ENCODE measurements at regions not wholly inside any gene's neighbourhood (a gene's known extent, or its start where the extent isn't known, plus 50 kb on each side); places are given as distances from the start of the nearest gene placed in this dataset.

DNA sequence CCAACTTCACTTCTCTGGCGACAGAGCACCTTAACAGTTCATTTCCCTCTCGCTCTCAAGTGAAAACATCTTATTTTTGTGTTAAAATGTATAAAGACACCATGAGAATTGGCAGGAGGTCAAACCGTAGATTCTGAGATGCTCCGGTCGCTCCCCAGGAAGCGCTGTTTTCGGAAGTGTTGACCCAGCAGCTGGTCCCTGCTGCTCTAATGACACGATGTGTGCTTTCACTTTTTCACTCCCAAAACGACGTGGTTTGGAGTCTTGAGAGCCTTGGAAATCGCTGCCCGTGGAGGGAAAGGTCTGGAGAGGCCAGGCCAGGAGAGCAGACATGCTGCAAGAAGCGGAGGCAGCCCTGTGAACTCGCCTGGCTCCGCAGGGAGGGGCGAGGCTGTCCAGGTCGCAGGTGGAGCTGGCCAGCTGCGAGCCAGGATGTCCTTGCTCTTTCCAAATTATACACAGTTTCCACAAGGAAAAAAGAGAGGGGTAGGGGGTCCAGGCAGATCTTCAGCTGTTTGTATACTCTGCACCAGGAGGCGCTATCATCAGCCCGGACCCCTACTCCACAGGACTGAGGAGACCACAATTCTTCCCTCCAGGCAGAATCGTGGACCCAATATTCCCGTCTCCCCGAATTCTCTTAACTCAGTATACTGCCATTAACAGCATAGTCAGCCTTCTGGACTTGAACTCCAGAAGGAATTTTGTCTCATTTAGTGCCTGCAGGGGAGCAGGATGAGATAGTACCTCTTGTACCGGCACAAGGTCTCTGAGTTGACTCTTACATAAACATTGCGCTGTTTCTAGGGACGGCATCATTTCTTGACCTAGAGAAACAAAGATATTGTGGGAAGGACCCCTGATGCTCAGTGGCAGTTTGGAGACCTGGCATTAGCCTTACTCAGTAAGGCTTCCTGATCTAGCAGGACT is 248.6 kb upstream of the ANKRD55 start:
- Mint-ChIP-seq H3K36me3 (ENCODE audit: low read depth) (no peaks in the 10 kb centered on the region), H3K4me3 (peak overlapping the region; percentile 80), H3K9me3 (peaks cover 3% of the 10 kb centered on the region), H3K4me1 (ENCODE audit: low read depth) (peaks cover 38% of the 10 kb centered on the region), H3K27ac (peak overlapping the region; percentile 78), H3K27me3 (ENCODE audit: low read depth) (peaks cover 15% of the 10 kb centered on the region)

DNA sequence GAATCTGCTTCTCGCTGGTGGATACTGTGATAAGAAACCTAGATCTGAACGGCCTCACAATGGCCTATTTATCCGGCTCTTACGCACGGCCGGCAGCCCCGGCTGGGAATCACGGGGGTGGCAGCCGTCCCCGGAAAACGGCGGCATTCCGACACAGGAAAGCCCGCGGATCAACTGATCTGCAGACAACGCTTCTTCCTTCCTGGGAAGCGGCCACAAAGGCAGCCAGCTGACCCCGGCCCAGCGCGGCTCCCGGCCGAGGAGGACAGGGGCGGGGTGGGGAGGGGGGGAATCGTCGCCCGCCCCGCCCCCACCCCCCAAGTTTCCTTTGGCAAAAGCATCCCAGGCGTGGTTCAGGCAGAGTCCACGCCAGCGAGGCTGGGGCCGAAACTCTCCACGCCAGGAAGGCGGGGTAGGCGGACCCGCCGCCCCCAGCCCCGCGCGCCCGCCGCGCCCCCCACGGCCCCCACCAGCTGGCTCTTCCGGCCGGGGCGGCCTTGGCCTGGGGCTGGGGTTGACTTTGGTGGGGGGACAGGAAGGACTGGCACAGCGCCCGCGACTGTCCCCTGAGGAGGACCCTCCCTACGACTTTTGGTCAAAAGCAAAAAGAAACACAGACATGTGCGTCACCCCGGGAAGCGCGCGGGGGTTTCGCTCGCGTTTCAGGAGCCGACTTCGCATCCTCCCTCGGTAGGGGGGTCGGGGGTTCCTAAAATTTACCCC is 247.7 kb upstream of the ANKRD55 start:
- peaks cover 15% of the 10 kb centered on the region for H3K27me3 Mint-ChIP-seq (ENCODE audit: low read depth)
- peak overlapping the region; percentile 92 for H3K27ac Mint-ChIP-seq
- H3K4me1 Mint-ChIP-seq (ENCODE audit: low read depth) = peaks cover 38% of the 10 kb centered on the region
- H3K9me3 Mint-ChIP-seq = no peaks in the 10 kb centered on the region
- H3K36me3 Mint-ChIP-seq (ENCODE audit: low read depth) = no peaks in the 10 kb centered on the region
- H3K4me3 Mint-ChIP-seq = peak overlapping the region; percentile 80

DNA sequence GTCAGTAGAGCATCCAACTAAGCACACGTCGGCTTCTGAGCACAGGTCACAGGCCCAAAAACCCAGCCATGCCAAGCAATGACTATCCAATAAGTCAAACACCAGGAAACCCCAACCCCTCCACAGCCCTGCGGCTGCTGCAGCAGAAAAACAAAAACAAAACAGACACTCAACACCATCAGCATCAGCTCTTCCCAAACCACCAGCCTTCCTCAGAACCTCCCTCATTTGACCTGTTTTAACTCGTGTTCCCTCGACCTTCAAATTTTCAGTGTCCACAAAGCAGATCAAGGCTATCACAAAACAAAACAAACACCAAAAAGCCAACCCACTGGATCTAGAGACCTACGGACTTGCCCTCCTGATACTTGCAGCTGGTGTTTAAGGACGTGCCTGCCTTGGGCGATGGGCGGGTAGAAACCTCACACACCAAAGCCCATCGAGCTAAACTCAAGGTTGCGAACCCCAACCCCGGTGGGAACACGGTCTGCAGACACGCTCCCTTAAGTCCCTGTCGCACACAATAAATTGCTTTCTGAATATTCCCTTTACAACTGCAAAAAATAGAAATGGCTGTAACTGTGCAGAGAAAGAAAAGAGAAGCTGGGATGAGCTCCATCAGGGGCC is 247.1 kb upstream of the ANKRD55 start:
- Mint-ChIP-seq H3K36me3 (ENCODE audit: low read depth) (no peaks in the 10 kb centered on the region), H3K27me3 (ENCODE audit: low read depth) (peaks cover 15% of the 10 kb centered on the region), H3K4me1 (ENCODE audit: low read depth) (peaks cover 38% of the 10 kb centered on the region), H3K27ac (peak overlapping the region; percentile 92), H3K9me3 (no peaks in the 10 kb centered on the region), H3K4me3 (peak overlapping the region; percentile 77)

DNA sequence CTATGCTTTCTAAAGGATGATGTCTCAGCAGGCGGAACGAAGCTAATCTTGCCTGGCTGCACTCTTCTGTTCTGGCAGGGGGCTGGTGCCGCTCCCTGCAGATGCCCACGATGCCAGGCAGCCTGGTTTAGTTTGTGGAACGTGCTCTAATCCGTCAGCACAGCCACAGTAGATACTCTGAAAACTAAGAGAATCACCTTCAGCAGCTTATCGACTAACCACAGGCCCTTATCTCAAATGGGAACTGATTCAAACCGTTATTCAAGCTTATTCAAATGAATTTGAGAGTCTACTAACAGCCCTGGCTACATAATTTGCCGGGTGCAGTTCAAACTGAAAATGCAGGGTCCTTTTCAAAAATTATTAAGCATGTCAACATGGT is 246.6 kb upstream of the ANKRD55 start:
- Mint-ChIP-seq H3K9me3 (no peaks in the 10 kb centered on the region), H3K4me1 (ENCODE audit: low read depth) (peaks cover 38% of the 10 kb centered on the region), H3K27ac (peak overlapping the region; percentile 92), H3K4me3 (peak overlapping the region; percentile 77), H3K36me3 (ENCODE audit: low read depth) (no peaks in the 10 kb centered on the region), H3K27me3 (ENCODE audit: low read depth) (peaks cover 15% of the 10 kb centered on the region)

DNA sequence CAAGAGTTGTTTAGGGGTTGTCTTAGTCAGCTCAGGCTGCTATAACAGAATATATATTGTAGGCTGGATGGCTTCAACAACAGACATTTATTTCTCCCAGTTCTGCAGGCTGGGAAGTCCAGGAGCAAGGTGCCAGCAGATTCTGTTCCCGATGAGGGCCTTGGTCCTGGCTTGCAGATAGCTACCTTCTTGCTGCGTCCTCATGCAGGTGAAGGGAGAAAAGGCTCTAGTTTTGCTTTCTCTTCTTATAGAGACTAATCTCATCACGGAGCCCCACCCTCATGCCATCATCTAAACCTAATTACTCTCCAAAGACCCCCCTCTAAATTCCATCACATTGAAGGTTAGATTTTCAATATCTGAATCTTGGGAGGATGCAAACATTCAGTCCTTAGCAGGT is 246.0 kb upstream of the ANKRD55 start:
- Mint-ChIP-seq H3K27ac (peak overlapping the region; percentile 92), H3K9me3 (no peaks in the 10 kb centered on the region), H3K27me3 (ENCODE audit: low read depth) (peaks cover 14% of the 10 kb centered on the region), H3K36me3 (ENCODE audit: low read depth) (no peaks in the 10 kb centered on the region), H3K4me1 (ENCODE audit: low read depth) (peaks cover 38% of the 10 kb centered on the region), H3K4me3 (peak overlapping the region; percentile 77)

DNA sequence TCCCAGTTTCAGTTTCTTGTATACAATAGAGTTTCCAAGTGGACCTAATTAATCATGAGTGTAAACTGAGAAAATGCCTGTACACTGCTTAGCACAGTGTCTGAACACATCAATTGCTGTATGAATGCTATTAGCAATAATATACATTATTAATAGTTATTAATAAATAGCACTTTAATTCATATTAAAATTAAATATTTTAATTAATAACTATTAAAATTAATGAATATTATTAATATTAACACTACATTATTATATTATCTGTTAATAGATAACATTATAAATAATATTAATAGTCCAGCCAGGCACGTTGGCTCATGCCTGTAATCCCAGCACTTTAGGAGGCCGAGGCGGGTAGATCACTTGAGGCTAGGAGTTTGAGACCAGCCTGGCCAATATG is 244.9 kb upstream of the ANKRD55 start:
- Mint-ChIP-seq H3K9me3 (no peaks in the 10 kb centered on the region), H3K4me1 (ENCODE audit: low read depth) (peaks cover 38% of the 10 kb centered on the region), H3K27me3 (ENCODE audit: low read depth) (peaks cover 6% of the 10 kb centered on the region), H3K4me3 (no peak overlapping the region), H3K36me3 (ENCODE audit: low read depth) (no peaks in the 10 kb centered on the region), H3K27ac (no peak overlapping the region)

DNA sequence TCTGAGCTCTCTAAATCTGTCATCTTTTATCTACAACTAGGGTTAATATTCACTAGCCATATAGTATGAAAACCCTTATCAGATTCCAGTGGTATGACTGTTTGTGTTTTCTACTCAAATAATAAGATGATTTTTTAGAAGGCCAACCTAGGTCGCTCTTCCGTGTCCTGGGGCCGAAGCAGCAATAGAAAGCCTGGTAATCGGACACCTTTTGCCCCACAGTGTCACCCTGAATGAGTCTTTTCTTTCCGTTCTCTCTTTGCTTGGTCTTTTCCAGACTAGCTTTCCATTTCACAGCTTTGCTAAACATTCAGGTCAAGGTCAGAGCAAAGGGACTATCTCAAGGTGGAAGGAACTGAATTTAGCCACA is 243.3 kb upstream of the ANKRD55 start:
- H3K27ac Mint-ChIP-seq = no peak overlapping the region
- H3K9me3 Mint-ChIP-seq = no peaks in the 10 kb centered on the region

DNA sequence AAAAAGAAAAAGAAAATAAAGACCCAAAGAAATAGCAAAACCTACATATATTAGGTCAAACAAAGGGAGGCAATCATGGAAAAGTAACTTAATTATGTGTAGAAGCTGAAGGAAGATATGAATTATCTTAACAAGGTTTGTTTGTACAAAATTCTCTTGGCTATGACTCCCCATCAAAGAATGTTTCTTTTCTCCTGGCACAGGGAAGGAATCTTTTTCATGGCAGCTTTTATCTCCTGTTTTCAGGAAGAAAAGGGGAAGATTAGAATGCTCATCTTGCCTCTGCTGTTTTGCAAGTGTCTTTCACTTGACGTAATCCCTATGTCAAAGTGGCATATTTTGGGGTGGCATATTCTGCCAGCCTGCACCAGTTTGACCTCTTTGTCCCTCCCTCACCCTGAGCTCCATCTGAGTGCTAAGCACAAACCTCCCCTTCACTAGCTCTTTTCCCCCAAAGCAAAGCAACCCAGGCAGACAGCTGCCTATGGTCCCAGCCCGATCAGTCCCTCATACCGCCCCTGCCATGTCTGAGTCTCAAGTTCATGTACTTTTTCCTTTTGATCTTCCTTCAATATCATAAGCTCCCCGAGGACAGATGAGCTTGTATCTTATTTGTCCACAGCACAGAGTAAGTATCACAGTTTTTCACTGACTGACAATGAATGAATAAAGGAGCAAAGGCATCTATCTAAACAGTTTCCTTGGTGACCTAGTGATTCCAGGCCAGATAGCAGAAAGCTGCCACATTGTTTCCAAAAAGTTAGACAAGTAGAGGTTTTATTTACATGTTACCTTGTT is 242.8 kb upstream of the ANKRD55 start:
- Mint-ChIP-seq H3K4me1 (ENCODE audit: low read depth) (peaks cover 26% of the 10 kb centered on the region), H3K27ac (no peak overlapping the region), H3K9me3 (no peaks in the 10 kb centered on the region), H3K36me3 (ENCODE audit: low read depth) (no peaks in the 10 kb centered on the region), H3K4me3 (no peak overlapping the region), H3K27me3 (ENCODE audit: low read depth) (no peaks in the 10 kb centered on the region)

More for the DNA sequence above, 243.3 kb upstream of the ANKRD55 start:
- Mint-ChIP-seq H3K27me3 (ENCODE audit: low read depth) (no peaks in the 10 kb centered on the region), H3K36me3 (ENCODE audit: low read depth) (no peaks in the 10 kb centered on the region), H3K4me1 (ENCODE audit: low read depth) (peaks cover 31% of the 10 kb centered on the region), H3K4me3 (no peak overlapping the region)

DNA sequence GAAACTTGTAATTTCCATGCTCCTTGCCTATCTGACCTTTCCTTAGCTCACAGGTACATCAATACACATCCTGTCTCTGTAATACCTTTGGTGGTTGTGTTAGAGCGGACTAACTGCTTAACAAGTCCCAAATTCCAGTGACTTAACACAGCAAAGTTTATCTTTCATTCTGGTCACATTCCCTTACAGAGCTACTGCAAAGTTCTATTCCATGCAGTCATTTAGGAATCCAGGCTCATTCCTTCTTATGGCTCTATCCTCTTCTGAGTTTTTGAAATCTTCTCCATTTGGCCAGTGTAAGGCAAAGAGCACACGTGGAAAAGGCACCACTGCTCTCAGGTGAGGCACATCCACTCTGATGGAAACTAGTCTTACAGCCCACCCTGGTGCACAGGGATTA is 238.6 kb upstream of the ANKRD55 start:
- Mint-ChIP-seq H3K27ac (no peak overlapping the region), H3K4me3 (no peak overlapping the region), H3K27me3 (ENCODE audit: low read depth) (peaks cover 11% of the 10 kb centered on the region), H3K9me3 (no peaks in the 10 kb centered on the region), H3K36me3 (ENCODE audit: low read depth) (no peaks in the 10 kb centered on the region), H3K4me1 (ENCODE audit: low read depth) (no peaks in the 10 kb centered on the region)

DNA sequence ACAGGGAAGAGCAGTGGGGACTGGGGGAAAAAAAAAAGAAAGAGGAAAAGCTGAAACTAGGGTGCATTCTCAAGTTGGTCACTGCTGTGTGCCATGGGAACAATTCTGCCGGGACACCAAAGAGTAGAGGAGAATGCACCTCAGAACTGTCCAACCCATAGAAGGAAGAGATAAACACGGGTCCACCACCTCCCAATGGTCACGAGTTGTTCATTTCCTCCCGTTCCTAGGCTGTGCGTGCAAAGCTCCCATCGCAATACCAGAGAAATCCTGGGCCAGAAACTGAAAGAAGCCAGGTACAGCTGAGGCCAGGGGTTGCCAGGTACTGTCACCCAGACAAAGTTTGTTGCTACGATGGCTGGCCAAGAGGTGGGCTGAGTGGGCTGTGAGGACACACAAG is 236.9 kb upstream of the ANKRD55 start:
- H3K27ac Mint-ChIP-seq = no peak overlapping the region
- H3K4me3 Mint-ChIP-seq = no peak overlapping the region
- no peaks in the 10 kb centered on the region for H3K4me1 Mint-ChIP-seq (ENCODE audit: low read depth)
- H3K36me3 Mint-ChIP-seq (ENCODE audit: low read depth) = no peaks in the 10 kb centered on the region
- no peaks in the 10 kb centered on the region for H3K9me3 Mint-ChIP-seq
- H3K27me3 Mint-ChIP-seq (ENCODE audit: low read depth) = peaks cover 11% of the 10 kb centered on the region

DNA sequence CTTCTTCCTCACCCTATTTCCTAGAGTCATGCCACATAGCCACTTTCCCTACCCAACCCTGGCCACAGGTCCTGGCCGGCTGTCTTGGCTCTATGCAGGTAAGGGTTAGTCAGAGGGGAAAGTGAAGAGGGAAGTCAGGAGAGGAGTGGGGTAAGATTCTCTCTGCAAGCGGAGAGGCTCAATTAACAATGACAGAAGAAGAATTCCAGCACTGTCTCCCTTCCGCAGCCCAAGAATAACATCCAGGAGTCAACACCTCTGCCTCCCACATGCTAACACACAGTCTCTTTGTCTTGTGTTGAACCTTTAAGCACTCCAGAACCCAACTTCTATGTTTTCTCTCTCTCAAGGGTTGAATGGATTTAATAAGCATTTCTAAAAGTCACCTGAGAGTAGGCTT is 235.1 kb upstream of the ANKRD55 start:
- Mint-ChIP-seq H3K4me3 (no peak overlapping the region), H3K4me1 (ENCODE audit: low read depth) (no peaks in the 10 kb centered on the region), H3K27ac (no peak overlapping the region), H3K9me3 (no peaks in the 10 kb centered on the region), H3K27me3 (ENCODE audit: low read depth) (peaks cover 11% of the 10 kb centered on the region), H3K36me3 (ENCODE audit: low read depth) (no peaks in the 10 kb centered on the region)

DNA sequence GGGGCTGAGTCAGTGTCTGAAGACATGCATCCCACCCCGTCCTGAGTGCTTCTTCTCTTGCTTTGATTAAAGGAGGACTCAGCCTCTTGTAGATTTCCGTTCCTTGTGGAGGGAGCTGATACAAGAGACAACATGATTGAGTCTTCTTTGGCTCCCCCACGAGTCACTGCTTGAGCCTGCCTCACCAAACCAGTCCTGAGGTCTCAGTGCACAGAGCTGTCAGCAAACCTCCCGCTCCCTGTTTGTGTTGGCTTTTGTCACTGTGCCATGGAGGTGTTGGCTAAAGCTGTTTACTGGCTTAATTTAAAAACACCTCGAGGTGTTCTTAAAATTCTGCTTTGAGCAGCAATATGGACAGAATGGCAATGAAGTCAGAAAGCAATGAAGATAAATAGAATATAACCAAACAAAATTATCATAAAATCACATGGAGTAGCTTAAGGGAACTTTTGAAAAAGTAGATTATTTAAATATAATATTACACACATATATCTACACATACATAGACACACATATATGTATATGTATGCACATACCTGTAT is 234.1 kb upstream of the ANKRD55 start:
- no peak overlapping the region for H3K4me3 Mint-ChIP-seq
- no peaks in the 10 kb centered on the region for H3K36me3 Mint-ChIP-seq (ENCODE audit: low read depth)
- no peaks in the 10 kb centered on the region for H3K9me3 Mint-ChIP-seq
- peaks cover 11% of the 10 kb centered on the region for H3K27me3 Mint-ChIP-seq (ENCODE audit: low read depth)
- no peaks in the 10 kb centered on the region for H3K4me1 Mint-ChIP-seq (ENCODE audit: low read depth)
- no peak overlapping the region for H3K27ac Mint-ChIP-seq

DNA sequence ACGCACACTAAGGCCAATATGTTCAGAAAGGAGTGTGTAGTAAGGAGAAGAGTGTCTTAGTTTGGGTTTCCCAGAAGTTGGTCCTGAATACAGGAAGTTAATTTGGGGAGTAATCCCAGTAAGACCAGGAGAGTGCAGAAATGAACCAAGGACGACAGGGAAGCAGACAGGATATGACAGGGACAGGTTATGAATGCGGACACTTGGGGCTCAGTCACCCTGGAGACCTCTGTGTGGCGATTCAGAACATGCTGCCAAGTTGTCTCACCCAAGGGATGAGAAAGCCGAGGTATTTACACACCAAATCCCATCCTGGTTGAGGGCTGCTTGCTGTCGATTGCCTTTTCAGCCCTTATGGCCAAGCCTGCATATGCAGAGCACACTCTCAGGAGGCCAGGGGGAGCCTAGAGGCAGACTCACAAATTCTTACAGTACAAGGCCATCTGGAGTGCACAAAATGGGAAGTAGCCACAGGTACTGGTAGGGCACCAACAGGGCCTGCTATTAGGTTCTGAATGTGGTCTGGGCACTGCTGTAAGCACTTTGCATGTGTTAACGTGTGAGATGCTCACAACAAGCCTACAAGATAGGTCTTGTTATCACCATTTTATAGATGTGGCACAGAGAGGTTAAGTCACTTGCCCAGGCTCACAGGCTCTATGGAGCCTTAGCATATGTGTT is 233.1 kb upstream of the ANKRD55 start:
- no peaks in the 10 kb centered on the region for H3K9me3 Mint-ChIP-seq
- H3K27ac Mint-ChIP-seq = no peak overlapping the region
- peaks cover 14% of the 10 kb centered on the region for H3K27me3 Mint-ChIP-seq (ENCODE audit: low read depth)
- no peak overlapping the region for H3K4me3 Mint-ChIP-seq
- no peaks in the 10 kb centered on the region for H3K4me1 Mint-ChIP-seq (ENCODE audit: low read depth)
- no peaks in the 10 kb centered on the region for H3K36me3 Mint-ChIP-seq (ENCODE audit: low read depth)
